ENCODE measurements at regions not wholly inside any gene's neighbourhood (a gene's known extent, or its start where the extent isn't known, plus 50 kb on each side); places are given as distances from the start of the nearest gene placed in this dataset.

DNA sequence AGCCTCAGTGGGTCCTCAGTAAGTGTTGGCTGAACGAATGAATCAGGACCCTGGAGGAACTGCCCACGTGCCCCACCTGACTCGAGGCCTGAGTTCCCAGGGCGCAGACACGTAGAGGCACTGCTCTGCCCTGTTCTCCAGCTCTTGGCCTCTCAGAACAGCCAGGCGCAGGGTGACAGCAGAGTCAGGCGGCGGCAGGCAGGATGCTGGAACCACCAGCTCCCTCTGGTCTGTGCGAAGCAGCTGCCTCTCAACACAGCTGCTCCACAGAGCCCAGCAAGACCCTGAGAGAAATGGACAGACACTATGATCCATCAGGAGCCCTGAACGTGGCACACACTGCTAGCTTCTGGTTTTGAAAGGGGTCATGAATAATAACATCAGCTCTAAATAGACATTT, 53.1 kb upstream of the BCO1 start:
- TF ChIP-seq NFIC (IDR thresholded peaks at IDR 0.05) = no peak
- no peak for TF ChIP-seq CEBPB (IDR thresholded peaks at IDR 0.05)
- no peak for TF ChIP-seq RAD21 (IDR thresholded peaks at IDR 0.05; ENCODE audit: low read depth)
- no peak for TF ChIP-seq YY1 (IDR thresholded peaks at IDR 0.05; ENCODE audit: low read depth)
- no peak for TF ChIP-seq EGR1 (IDR thresholded peaks at IDR 0.05)
- TF ChIP-seq CREB1 (IDR thresholded peaks at IDR 0.05; ENCODE audit: low read depth) = no peak
- TF ChIP-seq REST (IDR thresholded peaks at IDR 0.05; ENCODE audit: low read depth) = no peak

DNA sequence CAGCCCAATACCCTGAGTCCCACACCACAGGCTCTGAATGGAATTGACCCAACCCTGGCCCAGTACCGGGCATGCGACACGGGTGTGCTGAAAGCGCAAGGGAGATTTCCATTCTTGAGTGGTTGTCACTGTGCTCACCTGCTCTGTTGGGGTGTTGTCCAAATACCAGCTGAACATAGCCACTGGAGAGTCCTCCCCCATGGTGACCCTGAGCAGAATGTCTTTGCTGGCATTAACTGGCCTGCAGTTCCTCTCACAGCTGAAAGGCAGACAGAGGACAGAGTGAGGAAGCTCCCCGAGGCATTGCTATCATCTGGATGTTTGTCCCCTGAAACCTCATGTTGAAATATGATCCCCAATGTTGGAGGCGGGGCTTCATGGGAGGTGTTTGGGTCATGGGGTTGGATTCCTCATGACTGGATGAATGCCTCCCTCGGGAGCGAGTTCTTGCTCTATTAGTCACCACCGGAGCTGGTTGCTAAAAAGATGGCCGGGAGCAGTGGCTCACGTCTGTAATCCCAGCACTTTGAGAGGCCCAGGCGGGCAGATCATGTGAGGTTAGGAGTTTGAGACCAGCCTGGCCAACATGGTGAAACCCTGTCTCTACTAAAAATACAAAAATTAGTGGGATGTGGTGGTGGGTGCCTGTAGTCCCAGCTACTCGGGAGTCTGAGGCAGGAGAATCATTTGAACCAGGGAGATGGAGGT, 57.3 kb upstream of the BCO1 start:
- TF ChIP-seq, protein P1, sequence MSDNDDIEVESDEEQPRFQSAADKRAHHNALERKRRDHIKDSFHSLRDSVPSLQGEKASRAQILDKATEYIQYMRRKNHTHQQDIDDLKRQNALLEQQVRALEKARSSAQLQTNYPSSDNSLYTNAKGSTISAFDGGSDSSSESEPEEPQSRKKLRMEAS (IDR thresholded peaks at IDR 0.05) = peak; percentile 30; the same call in 1 of the 2 replicates
- TF ChIP-seq ZBTB7A (IDR thresholded peaks at IDR 0.05; ENCODE audit: low read depth) (no peak), EGR1 (IDR thresholded peaks at IDR 0.05) (no peak), FOXM1 (IDR thresholded peaks at IDR 0.05; ENCODE audit: borderline replicate concordance, low read depth) (no peak), YY1 (IDR thresholded peaks at IDR 0.05; ENCODE audit: low read depth) (peak; percentile 75), NFIC (IDR thresholded peaks at IDR 0.05) (no peak), REST (IDR thresholded peaks at IDR 0.05; ENCODE audit: low read depth) (no peak), TAF1 (IDR thresholded peaks at IDR 0.05; ENCODE audit: low read depth) (no peak; the same call in 1 of the 2 replicates), TCF12 (IDR thresholded peaks at IDR 0.05; ENCODE audit: low read depth) (no peak), TEAD4 (IDR thresholded peaks at IDR 0.05) (peak; percentile 63), CEBPB (IDR thresholded peaks at IDR 0.05) (no peak), CREB1 (IDR thresholded peaks at IDR 0.05; ENCODE audit: low read depth) (no peak), RAD21 (IDR thresholded peaks at IDR 0.05; ENCODE audit: low read depth) (no peak), EP300 (IDR thresholded peaks at IDR 0.05; ENCODE audit: borderline replicate concordance) (no peak)
- TF ChIP-seq, protein P2, sequence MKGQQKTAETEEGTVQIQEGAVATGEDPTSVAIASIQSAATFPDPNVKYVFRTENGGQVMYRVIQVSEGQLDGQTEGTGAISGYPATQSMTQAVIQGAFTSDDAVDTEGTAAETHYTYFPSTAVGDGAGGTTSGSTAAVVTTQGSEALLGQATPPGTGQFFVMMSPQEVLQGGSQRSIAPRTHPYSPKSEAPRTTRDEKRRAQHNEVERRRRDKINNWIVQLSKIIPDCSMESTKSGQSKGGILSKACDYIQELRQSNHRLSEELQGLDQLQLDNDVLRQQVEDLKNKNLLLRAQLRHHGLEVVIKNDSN (IDR thresholded peaks at IDR 0.05) = peak; percentile 50; the same call in 1 of the 2 replicates

DNA sequence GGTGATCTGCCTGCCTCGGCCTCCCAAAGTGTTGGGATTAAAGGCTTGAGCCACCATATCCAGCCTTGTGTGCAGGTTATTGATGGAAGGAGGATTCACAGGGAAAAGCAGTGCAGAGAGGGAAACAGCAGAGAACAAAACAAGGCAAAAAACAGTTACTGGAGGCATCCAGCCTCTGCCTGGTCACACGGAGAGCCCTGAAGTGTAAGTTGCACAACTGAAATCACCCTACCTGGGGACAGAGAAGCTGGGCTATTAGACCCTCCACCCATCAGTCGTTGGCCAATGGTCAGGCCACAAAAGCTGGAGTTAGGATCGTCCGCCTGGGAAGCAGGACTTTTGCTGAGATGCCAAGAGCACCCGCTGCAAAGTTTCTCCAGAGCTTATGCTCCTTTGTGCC, 57.9 kb upstream of the BCO1 start:
- no peak for TF ChIP-seq EP300 (IDR thresholded peaks at IDR 0.05; ENCODE audit: borderline replicate concordance)
- TF ChIP-seq EGR1 (IDR thresholded peaks at IDR 0.05) = no peak
- TF ChIP-seq REST (IDR thresholded peaks at IDR 0.05; ENCODE audit: low read depth) = no peak
- no peak for TF ChIP-seq CEBPB (IDR thresholded peaks at IDR 0.05)
- no peak for TF ChIP-seq TAF1 (IDR thresholded peaks at IDR 0.05; ENCODE audit: low read depth)
- no peak for TF ChIP-seq YY1 (IDR thresholded peaks at IDR 0.05; ENCODE audit: low read depth)
- no peak for TF ChIP-seq TEAD4 (IDR thresholded peaks at IDR 0.05)
- TF ChIP-seq, protein P1 (IDR thresholded peaks at IDR 0.05) = no peak
- TF ChIP-seq, protein P2 (IDR thresholded peaks at IDR 0.05) = no peak
- no peak for TF ChIP-seq ZBTB7A (IDR thresholded peaks at IDR 0.05; ENCODE audit: low read depth)
- TF ChIP-seq NFIC (IDR thresholded peaks at IDR 0.05) = no peak
- no peak for TF ChIP-seq FOXM1 (IDR thresholded peaks at IDR 0.05; ENCODE audit: borderline replicate concordance, low read depth)
- TF ChIP-seq CREB1 (IDR thresholded peaks at IDR 0.05; ENCODE audit: low read depth) = no peak
- TF ChIP-seq RAD21 (IDR thresholded peaks at IDR 0.05; ENCODE audit: low read depth) = no peak
- no peak for TF ChIP-seq TCF12 (IDR thresholded peaks at IDR 0.05; ENCODE audit: low read depth)

- TF ChIP-seq FOXM1 (IDR thresholded peaks at IDR 0.05; ENCODE audit: borderline replicate concordance, low read depth) = no peak
- TF ChIP-seq, protein P2 (IDR thresholded peaks at IDR 0.05) = no peak
- TF ChIP-seq YY1 (IDR thresholded peaks at IDR 0.05; ENCODE audit: low read depth) = no peak
- TF ChIP-seq CREB1 (IDR thresholded peaks at IDR 0.05; ENCODE audit: low read depth) = no peak
- TF ChIP-seq TEAD4 (IDR thresholded peaks at IDR 0.05) = no peak
- no peak for TF ChIP-seq REST (IDR thresholded peaks at IDR 0.05; ENCODE audit: low read depth)
- no peak for TF ChIP-seq EGR1 (IDR thresholded peaks at IDR 0.05)
- no peak for TF ChIP-seq ZBTB7A (IDR thresholded peaks at IDR 0.05; ENCODE audit: low read depth)
- no peak for TF ChIP-seq TAF1 (IDR thresholded peaks at IDR 0.05; ENCODE audit: low read depth)
- TF ChIP-seq TCF12 (IDR thresholded peaks at IDR 0.05; ENCODE audit: low read depth) = no peak
- no peak for TF ChIP-seq EP300 (IDR thresholded peaks at IDR 0.05; ENCODE audit: borderline replicate concordance)
- no peak for TF ChIP-seq NFIC (IDR thresholded peaks at IDR 0.05)
- TF ChIP-seq CEBPB (IDR thresholded peaks at IDR 0.05) = no peak
- TF ChIP-seq, protein P1 (IDR thresholded peaks at IDR 0.05) = no peak
- TF ChIP-seq RAD21 (IDR thresholded peaks at IDR 0.05; ENCODE audit: low read depth) = no peak
Observed at GRCh38 chr16:81179219-81179618, 59.3 kb upstream of the BCO1 start.
